ENCODE measurements at regions not wholly inside any gene's neighbourhood (a gene's known extent, or its start where the extent isn't known, plus 50 kb on each side); places are given as distances from the start of the nearest gene placed in this dataset.
"Not testable (repeated sequence)": the region's sequence is repeated elsewhere in the genome, so short reads cannot be mapped to it uniquely, and the experiment has no call there.

GRCh38 chr1:194060481-194060880 lies 874.1 kb upstream of the B3GALT2 start:
- no peak for ATAC-seq
- no peak for FAIRE-seq
- no peak for DNase-seq (ENCODE audit: low read depth in 1 of 2, low spot score in 1 of 2)
- ChIA-PET CTCF (interaction anchor here (1.0 kb wide), 1 partner anchor 24 kb away, joined by 3 read pairs; no protein-coding TSS in a partner anchor), POLR2A (no interaction called here)
- 74% methylated on average over 4 of the region's 4 CpGs for WGBS (ENCODE audit: missing lambda C conversion rate)
- no peaks in the 10 kb centered on the region for H3K9me3 ChIP-seq
- no peak overlapping the region for H3K27ac ChIP-seq
- H3K4me2 ChIP-seq, result no peak overlapping the region
- no peak overlapping the region for H3K4me3 ChIP-seq
- TF ChIP-seq CTCF (IDR thresholded peaks at IDR 0.05) (no peak), NR3C1 (IDR thresholded peaks at IDR 0.05) (no peak), RNF2 (IDR thresholded peaks at IDR 0.05; ENCODE audit: borderline replicate concordance, low read depth) (no peak), NPAS2 (CRISPR knock-in tag; IDR thresholded peaks at IDR 0.05; ENCODE audit: borderline replicate concordance) (no peak), ZFP36 (IDR thresholded peaks at IDR 0.05; ENCODE audit: borderline replicate concordance, partially characterized antibody) (no peak), ZSCAN20 (CRISPR knock-in tag; IDR thresholded peaks at IDR 0.05) (no peak), MAZ (IDR thresholded peaks at IDR 0.05; ENCODE audit: borderline replicate concordance, low read depth, low read length) (no peak), RCOR1 (IDR thresholded peaks at IDR 0.05; ENCODE audit: low read depth, low read length) (no peak), RFX5 (IDR thresholded peaks at IDR 0.05) (no peak), EHF (CRISPR knock-in tag; IDR thresholded peaks at IDR 0.05) (no peak), HDAC2 (IDR thresholded peaks at IDR 0.05) (no peak), SMC3 (IDR thresholded peaks at IDR 0.05) (no peak), NFE2L2 (conservative IDR thresholded peaks at IDR 0.05; ENCODE audit: low read length) (no peak), HOXA7 (CRISPR knock-in tag; IDR thresholded peaks at IDR 0.05) (no peak), POLR2AphosphoS2 (conservative IDR thresholded peaks at IDR 0.05; ENCODE audit: low read length) (no peak), PBX3 (IDR thresholded peaks at IDR 0.05) (no peak), MYC (IDR thresholded peaks at IDR 0.05; ENCODE audit: borderline replicate concordance, low read length) (no peak), GATA3 (IDR thresholded peaks at IDR 0.05; ENCODE audit: borderline replicate concordance) (no peak), EP300 (IDR thresholded peaks at IDR 0.05) (no peak)
- H3K4me1 ChIP-seq, result no peaks in the 10 kb centered on the region

GRCh38 chr1:194058268-194058667 lies 871.9 kb upstream of the B3GALT2 start:
- CTCF ChIA-PET, result not testable (repeated sequence)

GRCh38 chr1:194056169-194056568 lies 869.8 kb upstream of the B3GALT2 start:
- no peak overlapping the region for H3K4me2 ChIP-seq
- 69% methylated on average over 2 of the region's 2 CpGs for WGBS (ENCODE audit: missing lambda C conversion rate)
- no peak for DNase-seq (ENCODE audit: low read depth in 1 of 2, low spot score in 1 of 2)

More at GRCh38 chr1:194058268-194058667, 871.9 kb upstream of the B3GALT2 start:
- H3K4me3 ChIP-seq; POLR2A ChIA-PET; H3K27ac ChIP-seq; H3K4me1 ChIP-seq; DNase-seq (ENCODE audit: low read depth in 1 of 2, low spot score in 1 of 2); ATAC-seq; H3K9me3 ChIP-seq; FAIRE-seq; H3K4me2 ChIP-seq: not testable (repeated sequence)
- WGBS (ENCODE audit: missing lambda C conversion rate), result 63% methylated on average over 5 of the region's 5 CpGs

More at GRCh38 chr1:194056169-194056568, 869.8 kb upstream of the B3GALT2 start:
- no peak for TF ChIP-seq NFE2L2 (conservative IDR thresholded peaks at IDR 0.05; ENCODE audit: low read length)
- TF ChIP-seq CHD4 (IDR thresholded peaks at IDR 0.05; ENCODE audit: borderline replicate concordance), result no peak
- no peak for TF ChIP-seq ATOH8 (CRISPR knock-in tag; IDR thresholded peaks at IDR 0.05; ENCODE audit: low read depth)
- no peak for TF ChIP-seq MAFK (IDR thresholded peaks at IDR 0.05; ENCODE audit: partially characterized antibody)
- TF ChIP-seq GATA3 (IDR thresholded peaks at IDR 0.05; ENCODE audit: borderline replicate concordance), result no peak
- TF ChIP-seq POLR2AphosphoS2 (conservative IDR thresholded peaks at IDR 0.05; ENCODE audit: low read length), result no peak
- TF ChIP-seq REST (IDR thresholded peaks at IDR 0.05), result no peak
- TF ChIP-seq HOXB5 (CRISPR knock-in tag; IDR thresholded peaks at IDR 0.05), result no peak
- no peak for TF ChIP-seq BCL3 (IDR thresholded peaks at IDR 0.05)
- H3K4me1 ChIP-seq, result no peaks in the 10 kb centered on the region
- ChIA-PET POLR2A (no interaction called here), CTCF (no interaction called here)
- H3K9me3 ChIP-seq, result no peaks in the 10 kb centered on the region
- no peak overlapping the region for H3K27ac ChIP-seq
- FAIRE-seq (no peak), ATAC-seq (no peak)
- H3K4me3 ChIP-seq, result no peak overlapping the region

All from A549 (cell line).